ENCODE measurements at regions not wholly inside any gene's neighbourhood (a gene's known extent, or its start where the extent isn't known, plus 50 kb on each side); places are given as distances from the start of the nearest gene placed in this dataset.

DNA sequence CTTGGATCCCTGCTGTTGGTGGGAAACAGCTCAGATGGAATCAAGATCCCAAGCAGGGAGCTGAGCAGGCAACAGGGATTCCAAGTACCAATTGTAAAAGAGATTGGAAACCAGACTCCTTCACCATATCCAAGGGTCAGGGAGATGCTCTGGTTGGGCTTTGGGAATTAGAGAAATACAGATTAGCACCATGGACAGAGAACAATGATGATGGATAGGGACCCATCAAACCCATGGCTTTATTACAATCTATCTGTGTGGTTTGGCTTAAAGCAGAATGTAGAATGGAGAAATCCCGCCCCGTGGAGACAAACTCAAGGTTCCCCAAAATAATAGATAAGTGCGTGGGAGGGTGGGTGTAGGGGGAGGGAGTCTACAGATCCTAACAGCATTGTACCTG is 120.7 kb upstream of the CSF3R start:
- no peaks in the 10 kb centered on the region for H4K20me1 ChIP-seq (ENCODE audit: control insufficient read depth, insufficient read depth, low read length, poor library complexity, severe bottlenecking)
- Mint-ChIP-seq H3K4me3 (no peak overlapping the region), H3K27me3 (peaks cover 20% of the 10 kb centered on the region), H3K9me3 (ENCODE audit: insufficient read depth) (peaks cover 2% of the 10 kb centered on the region), H3K4me1 (no peaks in the 10 kb centered on the region), H3K27ac (no peak overlapping the region)
- DNase-seq (no peak), ATAC-seq (ENCODE audit: low read depth) (no peak)
- no peaks in the 10 kb centered on the region for H3K9me3 ChIP-seq (ENCODE audit: control extremely low read depth in 1 of 3, control insufficient read depth in 2 of 3, insufficient read depth in 1 of 3, low read length in 2 of 3)
- no peak overlapping the region for H3K9ac ChIP-seq (ENCODE audit: low read length)
- H3K79me2 ChIP-seq (ENCODE audit: control insufficient read depth, insufficient read depth, low read length) = no peaks in the 10 kb centered on the region
- 83% methylated on average over 1 of the region's 3 CpGs for WGBS (ENCODE audit: insufficient coverage)
- H3K27me3 ChIP-seq (replicated peaks in 1 of 4; ENCODE audit: control extremely low read depth in 1 of 4, control insufficient read depth in 3 of 4, insufficient read depth in 4 of 4, low read length in 3 of 4) = peaks cover 0 to 5% (median 1%) of the 10 kb centered on the region in 4 experiments
- H3K4me1 ChIP-seq (ENCODE audit: control insufficient read depth in 2 of 2, insufficient read depth in 2 of 2, low read length in 2 of 2) = no peaks in the 10 kb centered on the region
- TF ChIP-seq CTCF (IDR thresholded peaks at IDR 0.05) = no peak
- TF ChIP-seq EZH2 (IDR thresholded peaks at IDR 0.05; ENCODE audit: borderline replicate concordance, insufficient read depth, low read depth, low read length, poor library complexity, severe bottlenecking) = no peak
- H3K36me3 ChIP-seq (replicated peaks in 1 of 2; ENCODE audit: control extremely low read depth in 1 of 2, control insufficient read depth in 1 of 2, extremely low read depth in 1 of 2, insufficient read depth in 2 of 2, low read length in 1 of 2) = no peaks in the 10 kb centered on the region
- H3K4me2 ChIP-seq (replicated peaks; ENCODE audit: low read depth, low read length, poor library complexity, severe bottlenecking) = no peak overlapping the region
- CTCF ChIA-PET = no interaction called here
- POLR2A ChIA-PET = no interaction called here
- H3K4me3 ChIP-seq (ENCODE audit: control extremely low read depth in 1 of 5, extremely low read depth in 1 of 5, insufficient read depth in 1 of 5, low read depth in 2 of 5, low read length in 4 of 5) = no peak overlapping the region
- no peak overlapping the region for H3K27ac ChIP-seq (ENCODE audit: low read length in 2 of 2)
- intact Hi-C loops (cut with micrococcal nuclease) = no loop called here
- H2AFZ ChIP-seq (ENCODE audit: insufficient read depth, low read depth, low read length, poor library complexity, severe bottlenecking) = no peak overlapping the region

- Histone ChIP-seq H3K79me2 (ENCODE audit: control insufficient read depth, insufficient read depth, low read length) (no peaks in the 10 kb centered on the region), H3K27ac (ENCODE audit: low read length in 2 of 2) (no peak overlapping the region), H3K27me3 (replicated peaks in 1 of 4; ENCODE audit: control extremely low read depth in 1 of 4, control insufficient read depth in 3 of 4, insufficient read depth in 4 of 4, low read length in 3 of 4) (peaks cover 0 to 7% (median 1%) of the 10 kb centered on the region in 4 experiments), H3K36me3 (replicated peaks in 1 of 2; ENCODE audit: control extremely low read depth in 1 of 2, control insufficient read depth in 1 of 2, extremely low read depth in 1 of 2, insufficient read depth in 2 of 2, low read length in 1 of 2) (no peaks in the 10 kb centered on the region), H4K20me1 (ENCODE audit: control insufficient read depth, insufficient read depth, low read length, poor library complexity, severe bottlenecking) (no peaks in the 10 kb centered on the region), H2AFZ (ENCODE audit: insufficient read depth, low read depth, low read length, poor library complexity, severe bottlenecking) (no peak overlapping the region), H3K4me3 (ENCODE audit: control extremely low read depth in 1 of 5, extremely low read depth in 1 of 5, insufficient read depth in 1 of 5, low read depth in 2 of 5, low read length in 4 of 5) (no peak overlapping the region), H3K4me2 (replicated peaks; ENCODE audit: low read depth, low read length, poor library complexity, severe bottlenecking) (no peak overlapping the region), H3K9me3 (ENCODE audit: control extremely low read depth in 1 of 3, control insufficient read depth in 2 of 3, insufficient read depth in 1 of 3, low read length in 2 of 3) (no peaks in the 10 kb centered on the region), H3K9ac (ENCODE audit: low read length) (no peak overlapping the region), H3K4me1 (ENCODE audit: control insufficient read depth in 2 of 2, insufficient read depth in 2 of 2, low read length in 2 of 2) (no peaks in the 10 kb centered on the region)
- intact Hi-C loops (cut with micrococcal nuclease) = no loop called here
- TF ChIP-seq CTCF (IDR thresholded peaks at IDR 0.05) (no peak), EZH2 (IDR thresholded peaks at IDR 0.05; ENCODE audit: borderline replicate concordance, insufficient read depth, low read depth, low read length, poor library complexity, severe bottlenecking) (no peak)
- no peak for DNase-seq
- 84% methylated on average over 3 of the region's 4 CpGs for whole genome bisulfite sequencing (ENCODE audit: insufficient coverage)
- H3K9me3 Mint-ChIP-seq (ENCODE audit: insufficient read depth) = peaks cover 2% of the 10 kb centered on the region
- no peak overlapping the region for H3K27ac Mint-ChIP-seq
- POLR2A ChIA-PET = no interaction called here
- no peaks in the 10 kb centered on the region for H3K4me1 Mint-ChIP-seq
- H3K27me3 Mint-ChIP-seq = peaks cover 25% of the 10 kb centered on the region
- CTCF ChIA-PET = no interaction called here
- ATAC-seq (ENCODE audit: low read depth) = no peak
- no peak overlapping the region for H3K4me3 Mint-ChIP-seq
Observed at GRCh38 chr1:36602184-36602583, 119.5 kb upstream of the CSF3R start.

Data from B cell (primary cell).